Embryonic facial prominence (tissue), 1 donor: ENCODE measurements at regions not wholly inside any gene's neighbourhood (a gene's known extent, or its start where the extent isn't known, plus 50 kb on each side); places are given as distances from the start of the nearest gene placed in this dataset.
A peak's percentile ranks its signal among the peaks of the same experiment; 100 is the strongest.

Experiments used
- DNase-seq: peaks from one replicate; pipeline ENCODE4 v3.0.0-alpha.2; 2016; ENCODE audit errors: extremely low spot score

GRCh38 chr5:34502581-34502980, 153.5 kb upstream of the RAI14 start:
- DNase-seq: no peak

DNA sequence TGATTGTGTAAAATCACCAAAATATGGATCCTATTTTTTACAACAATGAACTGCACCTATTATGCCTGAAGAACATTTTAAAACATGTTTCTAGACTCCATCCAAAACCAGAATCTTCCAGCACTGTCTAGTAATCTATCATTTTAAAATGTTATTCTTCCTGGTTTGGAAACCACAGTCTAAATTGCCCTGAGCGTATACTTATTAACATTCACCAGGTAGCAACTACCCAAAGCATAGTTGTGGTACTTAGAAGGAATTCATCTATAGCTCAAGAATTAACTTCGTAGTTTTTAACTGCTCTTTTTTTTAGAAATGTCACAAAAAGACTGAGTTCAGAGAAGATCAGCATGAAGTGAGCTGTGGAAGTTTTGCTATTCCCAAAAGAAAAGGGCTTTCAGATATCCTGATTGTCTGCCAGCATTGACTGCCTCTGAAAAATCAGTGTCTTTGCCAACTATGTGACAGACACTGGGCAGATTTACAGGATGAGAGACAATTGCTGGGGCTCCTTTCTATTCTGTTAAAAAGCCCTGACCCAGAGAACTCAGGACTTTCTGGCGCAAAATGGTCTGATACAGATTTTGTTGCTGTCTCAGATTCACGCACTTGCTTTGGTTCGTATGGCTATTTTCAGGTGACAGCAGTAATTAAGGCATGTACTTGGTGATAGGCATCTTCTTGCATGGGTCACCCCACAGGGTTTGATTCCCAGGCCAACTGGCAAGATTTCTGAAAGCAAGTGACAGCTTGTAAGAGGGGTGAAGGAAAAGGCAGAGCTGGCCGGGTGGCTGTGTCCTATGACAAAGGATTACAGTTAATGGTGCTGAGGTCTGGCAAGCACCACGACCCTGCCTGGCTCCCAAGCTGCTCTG, 152.5 kb upstream of the RAI14 start:
- no peak for DNase-seq

DNA sequence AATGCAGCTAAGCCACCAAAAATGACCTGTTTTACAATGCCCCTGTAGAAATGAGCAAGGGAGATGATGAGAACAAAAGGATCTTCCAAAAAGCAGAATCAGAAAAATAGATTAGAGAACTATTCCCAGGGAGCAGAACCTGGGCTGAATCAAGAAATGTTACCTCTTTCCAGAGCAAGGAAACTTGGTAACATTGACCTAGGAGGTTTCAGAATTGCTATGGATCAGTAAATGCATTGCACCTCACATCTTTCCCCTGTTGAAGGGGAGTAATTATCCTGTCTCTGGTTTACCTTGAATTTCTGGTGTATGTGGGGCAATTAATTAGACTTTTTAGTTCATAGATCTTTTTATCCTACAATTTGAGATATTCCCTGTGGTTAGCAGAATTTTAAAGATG, 151.2 kb upstream of the RAI14 start:
- DNase-seq: no peak

- no peak for DNase-seq
These were observed 150.4 kb upstream of the RAI14 start for GRCh38 chr5:34505731-34506130.

- DNase-seq: no peak
These were observed 148.2 kb upstream of the RAI14 start for GRCh38 chr5:34507933-34508332.

GRCh38 chr5:34509392-34509791, 146.7 kb upstream of the RAI14 start:
- no peak for DNase-seq

- no peak for DNase-seq
These were observed 146.1 kb upstream of the RAI14 start for GRCh38 chr5:34510002-34510401.

GRCh38 chr5:34511063-34511462, 145.1 kb upstream of the RAI14 start:
- DNase-seq: no peak

- DNase-seq: no peak
These were observed 144.6 kb upstream of the RAI14 start for GRCh38 chr5:34511481-34511880.

DNA sequence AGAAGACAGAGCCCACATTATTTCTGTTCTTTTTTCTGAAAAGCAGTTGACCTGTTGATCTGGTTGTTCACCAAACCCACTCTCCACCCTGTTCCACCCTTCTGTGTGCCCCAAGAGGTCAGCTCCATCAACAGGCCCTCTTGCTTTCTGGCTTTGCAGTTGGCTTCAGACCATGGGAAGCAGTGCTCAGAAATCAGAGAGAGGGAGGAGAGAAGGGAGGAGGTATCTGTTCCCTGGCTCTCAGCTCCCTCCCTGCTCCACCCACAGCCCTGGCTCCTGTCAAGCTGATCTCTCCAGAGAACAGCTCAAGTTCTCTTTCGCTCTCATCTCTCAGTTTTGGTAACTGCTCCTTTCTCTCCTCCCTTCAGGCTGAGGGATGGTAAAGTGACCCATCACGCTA, 144.2 kb upstream of the RAI14 start:
- DNase-seq: no peak

DNA sequence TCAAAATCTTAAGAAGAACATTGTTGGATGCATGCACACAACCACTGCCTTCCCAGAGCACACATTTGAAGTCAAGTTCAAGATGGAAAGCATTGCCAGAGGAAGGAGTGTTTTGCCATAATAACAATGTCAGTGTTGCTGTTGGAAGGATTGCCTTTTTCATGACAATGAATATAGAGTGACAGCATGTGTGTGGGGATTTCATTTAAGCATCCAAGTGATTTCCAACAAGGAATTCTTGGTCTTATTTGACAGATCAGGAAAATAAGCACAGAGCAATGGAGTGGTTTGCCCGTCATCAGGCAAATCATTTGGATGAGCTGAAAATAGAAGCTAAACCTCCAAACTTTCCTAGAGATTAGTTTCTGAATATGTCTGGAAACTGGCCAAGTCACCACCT, 140.0 kb upstream of the RAI14 start:
- no peak for DNase-seq

DNA sequence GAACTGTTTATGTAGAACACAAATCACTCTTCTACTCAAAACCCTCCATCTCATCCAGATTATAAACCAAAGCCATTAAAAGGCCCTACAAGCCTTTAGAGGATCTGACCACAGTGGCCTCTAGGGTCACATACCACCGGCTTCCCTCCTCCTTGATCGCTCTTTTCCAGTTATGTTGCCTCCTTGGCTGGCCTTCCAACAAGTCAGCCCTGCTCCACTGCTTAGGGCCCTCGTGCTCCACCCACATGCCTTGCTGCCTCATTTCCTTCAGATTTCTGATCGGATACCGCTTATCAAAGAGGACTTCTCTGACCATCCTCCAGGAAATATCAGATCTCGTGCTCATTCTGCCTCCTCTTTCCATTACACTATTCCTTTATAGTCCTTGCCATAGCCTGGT, 139.4 kb upstream of the RAI14 start:
- DNase-seq: no peak

DNA sequence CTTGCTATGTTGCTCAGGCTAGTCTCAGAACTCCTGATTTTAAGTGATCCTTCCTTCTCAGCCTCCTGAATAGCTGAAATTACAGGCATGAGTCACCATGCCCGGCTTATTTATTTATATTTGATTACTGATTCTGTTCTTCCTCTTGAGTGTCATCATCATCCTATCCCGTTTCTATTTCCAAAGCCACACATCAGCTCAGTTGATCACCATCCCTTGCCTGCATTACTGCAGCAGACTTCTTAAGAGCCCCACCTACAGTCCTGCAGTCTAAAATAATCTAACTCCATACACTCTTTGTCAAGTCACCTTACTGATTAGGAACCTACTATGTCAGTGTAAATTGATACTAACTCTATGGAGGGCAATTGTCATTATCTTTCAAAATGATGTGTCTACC, 138.9 kb upstream of the RAI14 start:
- no peak for DNase-seq

DNA sequence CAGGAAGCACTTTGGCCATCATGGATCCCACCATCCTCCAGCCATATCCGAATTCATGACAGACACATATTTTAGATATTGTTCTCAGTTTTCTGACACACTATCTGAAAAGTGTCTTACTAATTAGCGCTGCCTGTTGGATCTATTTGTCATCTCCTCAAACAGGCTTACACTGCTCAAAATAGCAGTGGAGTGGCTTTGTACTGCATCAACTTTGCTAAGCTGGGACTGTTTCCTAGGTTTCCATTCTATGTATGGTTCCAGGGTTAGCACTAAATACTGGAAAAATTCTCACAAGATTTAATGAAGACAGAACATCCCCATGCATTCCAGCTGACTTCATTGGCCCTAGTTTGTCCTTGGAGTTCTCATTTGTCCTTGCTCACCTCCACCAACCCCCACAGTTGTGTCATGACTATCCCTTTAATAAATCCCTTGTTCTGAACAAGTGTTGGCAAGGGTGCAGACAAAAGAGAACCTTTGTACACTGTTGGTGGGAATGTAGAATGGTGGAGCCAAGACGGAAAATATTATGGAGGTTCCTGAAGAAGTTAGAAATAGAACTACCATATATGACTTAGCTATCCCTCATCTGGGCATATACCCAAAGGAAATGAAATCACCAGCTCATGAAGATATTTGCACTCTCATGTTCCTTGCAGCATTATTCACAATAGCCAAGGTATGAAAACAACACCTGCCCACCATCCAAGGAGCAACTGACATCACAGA, 136.5 kb upstream of the RAI14 start:
- no peak for DNase-seq

DNA sequence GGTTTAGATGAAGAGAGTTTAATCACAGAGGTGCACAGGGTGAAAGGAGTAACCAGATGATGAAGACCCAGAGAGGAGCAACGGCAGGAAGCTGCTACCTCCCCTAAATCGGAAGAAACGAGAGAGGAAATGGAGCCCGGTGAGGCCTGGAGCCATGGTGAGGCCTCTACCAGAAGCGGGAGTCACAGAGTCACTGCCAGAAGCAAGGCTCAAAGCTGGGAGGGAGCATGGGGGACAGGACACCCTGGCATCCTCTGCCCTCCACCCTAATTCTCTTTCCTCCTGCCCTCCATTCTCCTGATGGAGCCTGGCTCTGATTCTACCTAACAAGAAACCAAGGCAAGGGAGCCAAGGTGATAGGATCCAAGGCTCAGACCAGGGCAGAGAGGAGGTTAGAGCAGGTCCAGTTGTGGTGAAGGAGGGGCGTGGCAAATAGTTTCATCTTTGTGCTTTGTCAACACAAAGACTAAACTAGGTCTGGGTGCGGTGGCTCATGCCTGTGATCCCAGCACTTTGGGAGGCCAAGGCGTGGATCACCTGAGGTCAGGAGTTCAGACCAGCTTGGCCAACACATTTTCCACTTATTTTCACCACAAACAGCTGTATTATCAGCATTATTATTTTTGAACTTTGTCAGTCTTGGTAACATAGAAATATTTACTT, 134.4 kb upstream of the RAI14 start:
- no peak for DNase-seq

GRCh38 chr5:34522599-34523386, 133.3 kb upstream of the RAI14 start:
- peak; percentile 68 for DNase-seq

DNA sequence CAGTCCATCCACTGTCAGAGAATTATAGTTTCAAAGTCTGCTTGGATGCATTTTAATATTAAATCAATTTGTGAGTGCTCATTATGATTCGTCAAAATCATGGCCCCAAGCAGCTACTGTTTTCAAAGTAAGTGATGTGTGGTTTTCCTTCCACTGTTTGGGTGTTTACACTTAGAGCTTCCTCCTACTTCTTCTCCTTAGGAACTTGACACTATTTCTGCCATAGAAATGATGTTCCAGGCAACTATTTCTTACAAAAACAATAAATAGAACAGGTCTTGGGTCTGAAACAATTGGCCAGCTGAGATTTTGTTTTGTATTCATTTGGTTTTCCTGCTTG, 132.8 kb upstream of the RAI14 start:
- DNase-seq: no peak

- no peak for DNase-seq
These were observed 132.0 kb upstream of the RAI14 start for GRCh38 chr5:34524123-34524522.

DNA sequence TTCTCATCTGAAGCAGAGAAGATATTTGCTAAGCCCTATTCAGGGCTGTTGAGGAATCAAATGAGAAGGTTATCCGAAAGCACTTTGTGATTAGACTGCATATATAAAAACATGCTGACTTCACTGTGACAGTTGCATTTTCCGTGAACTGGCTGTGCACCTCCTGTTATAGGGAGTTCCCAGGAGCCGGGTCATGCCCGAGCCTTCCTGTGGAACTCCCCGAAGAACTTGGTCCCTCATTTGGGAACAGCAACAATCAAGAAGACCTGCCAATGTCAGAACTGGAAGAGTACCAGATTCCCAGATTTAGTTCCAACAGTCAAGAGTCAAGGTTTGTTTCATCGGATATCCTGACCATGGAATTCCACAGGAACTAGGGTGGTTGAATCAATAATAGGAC, 130.4 kb upstream of the RAI14 start:
- DNase-seq: no peak

DNA sequence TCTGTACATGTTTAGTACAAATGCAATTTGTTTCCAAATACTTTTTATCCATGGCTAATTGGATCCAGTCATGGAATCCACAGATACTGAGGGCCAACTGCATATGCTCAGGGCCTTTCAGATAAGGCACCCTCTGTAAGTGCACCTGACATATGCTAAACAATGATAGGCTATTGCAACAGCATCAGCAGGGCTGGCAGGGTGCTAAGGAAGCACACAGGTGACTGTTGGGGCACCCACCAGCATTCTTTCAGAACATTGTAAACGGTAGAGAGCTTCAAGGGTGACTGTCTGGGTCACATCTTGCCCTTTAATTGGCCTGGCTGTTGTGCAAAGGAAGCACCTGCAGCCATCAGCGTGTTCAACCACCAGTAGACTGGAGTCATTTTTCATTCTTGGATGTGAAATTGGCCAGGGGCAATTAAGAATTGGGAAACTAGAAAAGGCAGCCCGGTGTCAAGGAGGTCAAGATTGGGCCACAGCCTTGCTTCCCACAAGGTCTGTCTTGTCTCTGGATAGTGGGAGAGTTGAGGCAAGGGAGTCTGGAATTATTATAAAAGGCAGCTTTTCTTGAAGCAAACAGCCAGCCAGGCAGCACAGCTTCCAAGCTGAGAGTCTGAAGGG, 129.3 kb upstream of the RAI14 start:
- no peak for DNase-seq

DNA sequence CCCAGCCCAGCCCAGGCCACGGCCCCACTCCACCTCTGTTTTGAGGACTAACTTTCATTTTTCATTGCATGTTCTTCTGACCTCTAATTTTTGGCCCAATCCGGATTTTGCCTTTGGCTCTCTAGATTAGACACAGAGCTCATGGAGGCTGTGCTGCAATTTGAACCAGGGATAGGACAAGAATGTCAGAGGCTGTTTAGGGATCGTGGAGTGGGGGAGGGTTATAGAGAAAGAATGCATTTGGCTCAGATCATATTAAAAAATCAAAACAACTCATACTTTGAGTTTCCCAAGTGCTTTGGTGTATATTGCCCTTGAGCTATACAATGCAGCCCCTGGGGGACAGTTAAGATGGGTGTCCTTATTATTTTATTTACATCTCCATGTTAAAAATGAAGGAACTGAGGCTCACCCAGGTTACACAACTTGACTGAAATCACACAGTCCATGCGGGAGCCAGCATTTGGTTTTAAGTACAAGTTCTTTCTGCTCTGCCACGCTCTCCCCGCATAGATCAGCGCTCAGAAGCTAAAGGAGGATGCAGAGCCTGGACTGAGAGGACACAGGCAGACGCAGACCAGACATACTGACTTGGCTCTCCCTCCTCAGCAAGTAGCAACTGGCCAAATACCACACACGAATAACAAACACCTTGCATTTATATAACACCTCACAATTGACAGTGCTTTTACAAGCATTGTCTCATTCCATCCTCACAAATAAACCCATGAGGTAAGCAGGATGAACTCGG, 126.4 kb upstream of the RAI14 start:
- no peak for DNase-seq
